Heart right ventricle (tissue), 16 donors: ENCODE measurements at regions not wholly inside any gene's neighbourhood (a gene's known extent, or its start where the extent isn't known, plus 50 kb on each side); places are given as distances from the start of the nearest gene placed in this dataset.

ENCODE experiments used
- ATAC-seq, 8 donors: fragments of 200-7000 bp; cut with Tn5 transposase; one replicate each; pipeline ENCODE4 v1.9.1; 2020; ENCODE audit warnings: mild to moderate bottlenecking in 8 of 8, moderate library complexity in 8 of 8, moderate number of reproducible peaks in 1 of 8
- DNase-seq, 2 donors: peaks; one replicate each; pipeline ENCODE4 v3.0.0-alpha.2; 2020
- H3K27ac ChIP-seq, 10 donors: fragments of 200-600 bp; sonication (generic) in 2 of 10; one replicate each; pipeline versions ENCODE4 v1.5.0 to v1.8.0; 2020 to 2022; ENCODE audit warnings: mild to moderate bottlenecking in 3 of 10
- H3K27me3 ChIP-seq, 7 donors: fragments of 200-600 bp; one replicate each; pipeline ENCODE4 v1.8.0; 2021 to 2022; ENCODE audit warnings: mild to moderate bottlenecking in 2 of 7
- H3K36me3 ChIP-seq, 9 donors: fragments of 200-600 bp; sonication (generic) in 1 of 9; one replicate each; pipeline versions ENCODE4 v1.5.0 to v1.8.0; 2020 to 2022; ENCODE audit warnings: mild to moderate bottlenecking in 2 of 9
- H3K4me1 ChIP-seq, 9 donors: fragments of 200-600 bp; sonication (generic) in 1 of 9; one replicate each; pipeline versions ENCODE4 v1.5.0 to v1.8.0; 2020 to 2022; ENCODE audit warnings: mild to moderate bottlenecking in 4 of 9
- H3K4me3 ChIP-seq, 10 donors: fragments of 200-600 bp; sonication (generic) in 2 of 10; one replicate each; pipeline versions ENCODE4 v1.5.0 to v1.8.0; 2020 to 2022; ENCODE audit warnings: mild to moderate bottlenecking in 7 of 10, moderate library complexity in 2 of 10
- H3K9me3 ChIP-seq, 11 donors: fragments of 200-600 bp in 10 of 11; sonication (generic) in 2 of 11; one replicate each; pipeline versions ENCODE4 v1.5.0 to v1.8.0; 2013 to 2022; ENCODE audit warnings: mild to moderate bottlenecking in 2 of 11, control low read depth in 1 of 11, moderate library complexity in 1 of 11
- WGBS, 2 donors: extraction: QIAGEN DNeasy Blood & Tissue Kit; methylation state at CpG; one replicate each; pipeline ENCODE4 v1.1.7; 2013; ENCODE audit warnings: inconsistent platforms in 1 of 2; 5-methylcytosine and 5-hydroxymethylcytosine counted together
- intact Hi-C, 10 donors: fragments of 100-400 bp; cut with DNase I; formaldehyde crosslinking; loops; one replicate each; pipeline versions ENCODE4 v1.11.1 to v1.14.2; 2022
- TF ChIP-seq, protein P1 (sequence below), 9 donors: fragments of 200-600 bp; sonication (generic) in 2 of 9; IDR thresholded peaks; one replicate each; pipeline versions ENCODE4 v1.5.0 to v1.8.0; 2021 to 2022; ENCODE audit warnings: antibody characterized with exemption in 9 of 9, mild to moderate bottlenecking in 5 of 9, moderate library complexity in 1 of 9
- donor health status: Arrhythmogenic right ventricular cardiomyopathy.
- donor health status: ischemic (EF 13 %, LVEDD 7.1; RV severe dilation, severe dysfunction).
- donor health status: healthy with polysubstance abuse.
- donor health status: DM: no; HTN: yes; CAD: no.
- donor health status: DM: no; HTN: no; CAD: no.
- donor health status: ischemic (EF 25% LVEDD 6.9; RV normal size, moderate dysfunction).
- donor health status: ischemic (EF 25% LVEDD 5.7; RV mildly dilated, moderate dysfunction).
- donor health status: healthy.
- donor health status: DM: yes; HTN: yes; CAD: no.
- donor health status: Ischemic cardiomyopathy.
- donor health status: ischemic (EF 35%, LVEDD 5.7; RV mildly dilated, moderate dysfunction).
- donor health status: nonischemic (EF 11% LVEDD 7.7; RV severe dilation, severe dysfunction).
- donor health status: DM: yes; HTN: yes; CAD: no.
- donor health status: PGD.
- donor health status: ischemic (EF 29% LVEDD 5.4; RV normal size, mild dysfunction).
- donor health status: nonischemic (EF 23%, LVEDD 6.1; RV moderate dilation, normal function).

DNA sequence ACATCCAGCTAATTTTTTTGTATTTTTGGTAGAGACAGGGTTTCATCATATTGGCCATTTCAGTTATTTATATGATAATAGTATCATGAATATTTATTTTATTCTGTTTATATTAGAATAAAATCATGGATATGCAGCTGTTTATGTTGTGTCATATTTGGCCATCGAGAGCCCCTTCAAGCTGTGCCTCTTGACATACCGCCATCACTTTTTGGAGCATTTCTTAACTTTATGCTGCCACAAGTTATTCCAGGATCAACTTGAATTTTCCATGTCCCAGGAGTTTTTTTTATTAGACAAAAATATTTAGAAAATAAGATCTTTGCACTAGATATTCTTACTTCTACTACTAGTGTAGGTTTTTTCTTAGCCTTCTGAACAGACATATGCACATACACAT, 1067.0 kb upstream of the LRRTM3 start:
- intact Hi-C loops: no loop called here
- WGBS, 2 donors: 82 to 90% methylated on average over 2 of the region's 2 CpGs
- DNase-seq: no peak
- TF ChIP-seq, protein P1, sequence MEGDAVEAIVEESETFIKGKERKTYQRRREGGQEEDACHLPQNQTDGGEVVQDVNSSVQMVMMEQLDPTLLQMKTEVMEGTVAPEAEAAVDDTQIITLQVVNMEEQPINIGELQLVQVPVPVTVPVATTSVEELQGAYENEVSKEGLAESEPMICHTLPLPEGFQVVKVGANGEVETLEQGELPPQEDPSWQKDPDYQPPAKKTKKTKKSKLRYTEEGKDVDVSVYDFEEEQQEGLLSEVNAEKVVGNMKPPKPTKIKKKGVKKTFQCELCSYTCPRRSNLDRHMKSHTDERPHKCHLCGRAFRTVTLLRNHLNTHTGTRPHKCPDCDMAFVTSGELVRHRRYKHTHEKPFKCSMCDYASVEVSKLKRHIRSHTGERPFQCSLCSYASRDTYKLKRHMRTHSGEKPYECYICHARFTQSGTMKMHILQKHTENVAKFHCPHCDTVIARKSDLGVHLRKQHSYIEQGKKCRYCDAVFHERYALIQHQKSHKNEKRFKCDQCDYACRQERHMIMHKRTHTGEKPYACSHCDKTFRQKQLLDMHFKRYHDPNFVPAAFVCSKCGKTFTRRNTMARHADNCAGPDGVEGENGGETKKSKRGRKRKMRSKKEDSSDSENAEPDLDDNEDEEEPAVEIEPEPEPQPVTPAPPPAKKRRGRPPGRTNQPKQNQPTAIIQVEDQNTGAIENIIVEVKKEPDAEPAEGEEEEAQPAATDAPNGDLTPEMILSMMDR (IDR thresholded peaks at IDR 0.05): no peak
- H3K4me1 ChIP-seq: no peaks in the 10 kb centered on the region
- H3K27ac ChIP-seq: no peak overlapping the region
- H3K9me3 ChIP-seq: peaks cover 0 to 3% (median 0%) of the 10 kb centered on the region in 11 donors
- no peaks in the 10 kb centered on the region for H3K27me3 ChIP-seq
- H3K36me3 ChIP-seq: no peaks in the 10 kb centered on the region
- no peak for ATAC-seq
- no peak overlapping the region for H3K4me3 ChIP-seq

DNA sequence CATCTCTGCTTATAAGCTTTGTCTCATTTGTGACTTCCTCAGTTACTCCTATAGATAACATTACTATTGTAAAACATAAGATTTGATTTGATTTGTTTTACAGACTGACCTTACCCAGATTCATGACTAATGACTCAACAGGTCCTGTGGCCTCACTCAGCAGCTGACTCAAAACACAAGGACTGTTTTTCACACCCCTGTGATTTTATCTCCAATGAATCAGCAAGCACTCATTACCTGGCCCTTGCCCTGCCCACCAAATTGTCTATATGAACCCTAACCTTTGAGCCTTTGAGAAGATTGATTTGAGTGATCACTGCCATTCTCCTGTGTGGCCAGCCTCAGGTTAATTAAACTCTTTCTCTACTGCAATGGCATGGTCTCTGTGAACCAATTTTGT, 1064.6 kb upstream of the LRRTM3 start:
- H3K4me1 ChIP-seq: no peaks in the 10 kb centered on the region
- DNase-seq (no peak), ATAC-seq (no peak)
- no peak overlapping the region for H3K27ac ChIP-seq
- H3K36me3 ChIP-seq: no peaks in the 10 kb centered on the region
- intact Hi-C loops: no loop called here
- H3K4me3 ChIP-seq: no peak overlapping the region
- H3K9me3 ChIP-seq: no peaks in the 10 kb centered on the region
- TF ChIP-seq, protein P1 (IDR thresholded peaks at IDR 0.05): no peak
- H3K27me3 ChIP-seq: no peaks in the 10 kb centered on the region
